IPS DF 4.7 (cell line): ENCODE measurements at regions not wholly inside any gene's neighbourhood (a gene's known extent, or its start where the extent isn't known, plus 50 kb on each side); places are given as distances from the start of the nearest gene placed in this dataset.
"Not testable (repeated sequence)": the region's sequence is repeated elsewhere in the genome, so short reads cannot be mapped to it uniquely, and the experiment has no call there.

Source experiments
- DNase-seq: peaks from one replicate; pipeline ENCODE4 v3.0.0-alpha.2; 2013; ENCODE audit warnings: low spot score; ENCODE audit errors: extremely low read depth

GRCh38 chr12:18794000-18794399 lies 56.1 kb downstream of the CAPZA3 start:
- DNase-seq, result no peak

DNA sequence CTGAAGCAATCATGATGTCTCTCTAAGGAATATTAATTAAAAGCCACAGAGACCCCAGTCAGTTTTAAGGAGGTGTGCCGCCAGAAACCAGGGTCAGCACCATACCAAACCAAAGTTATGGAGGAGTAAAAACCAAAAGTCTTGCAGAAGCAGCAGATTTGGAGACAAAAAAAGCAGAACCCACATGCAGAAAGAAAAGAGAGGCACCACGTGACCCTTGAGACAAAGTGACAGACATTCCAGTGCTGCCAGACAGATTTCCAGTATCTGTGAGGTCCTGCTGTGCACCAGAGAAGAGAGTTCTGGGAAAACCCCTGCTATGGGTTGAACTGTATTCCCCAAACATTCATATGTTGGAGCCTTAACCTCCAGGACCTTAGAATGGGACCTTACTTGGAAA lies 59.7 kb downstream of the CAPZA3 start:
- DNase-seq, result no peak

DNA sequence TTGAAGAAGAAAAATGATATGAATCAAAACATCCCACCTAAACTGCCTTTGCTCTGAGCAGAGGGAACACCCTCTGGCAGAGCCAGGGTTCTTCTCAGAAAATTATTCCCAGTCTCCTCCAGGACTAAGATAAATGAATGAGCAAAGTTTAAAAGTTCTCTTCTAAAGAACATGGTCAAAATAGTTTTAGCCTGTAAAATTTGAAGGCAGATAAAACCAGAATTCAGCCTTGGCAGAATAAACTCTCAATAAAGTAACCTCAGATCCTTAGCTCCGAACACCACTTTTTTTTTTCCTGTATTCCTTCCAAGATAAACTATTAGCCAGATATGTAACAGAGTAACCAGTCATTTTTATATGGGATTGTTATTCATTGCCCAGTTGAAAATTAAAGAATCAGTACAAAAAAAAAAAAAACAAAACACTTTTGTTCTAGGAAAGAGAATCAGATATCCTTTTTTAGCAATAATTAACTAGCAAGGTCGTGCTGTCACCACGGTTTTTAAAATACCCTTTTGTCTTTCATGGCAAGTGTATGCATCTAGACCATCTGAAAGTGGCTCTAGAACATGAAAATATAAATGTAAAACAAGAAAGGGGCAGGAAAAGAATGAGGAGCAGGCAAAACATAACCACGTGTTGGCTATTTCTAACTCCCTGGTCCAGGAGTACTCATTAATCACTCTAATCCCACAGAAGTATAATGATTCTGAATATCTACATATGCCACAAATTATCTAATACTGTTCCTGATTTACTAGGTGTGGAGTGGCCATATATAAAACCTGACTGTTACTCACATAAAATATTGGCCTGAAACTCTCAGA lies 60.8 kb downstream of the CAPZA3 start:
- DNase-seq, result no peak

GRCh38 chr12:18799561-18799960 lies 61.6 kb downstream of the CAPZA3 start:
- no peak for DNase-seq

- DNase-seq, result no peak
Observed at GRCh38 chr12:18805516-18806248, 67.8 kb downstream of the CAPZA3 start.

DNA sequence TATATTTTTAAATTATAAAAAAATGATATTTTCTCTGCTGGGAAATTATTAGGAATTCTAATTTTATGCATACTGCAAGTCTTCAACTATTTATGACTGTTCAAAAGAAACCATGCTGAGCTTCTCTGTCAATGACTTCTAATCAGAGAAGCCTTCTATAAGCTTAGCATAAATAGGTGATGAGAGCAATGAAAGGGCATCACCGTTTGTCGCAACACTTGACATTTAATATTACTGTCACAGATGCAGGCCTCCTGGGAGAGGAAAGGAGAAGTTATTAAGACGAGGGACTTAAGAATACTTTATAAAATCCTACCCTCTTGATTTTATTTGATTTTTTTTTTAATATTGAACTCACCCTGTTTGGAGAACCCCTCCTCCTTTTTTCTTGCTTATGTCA lies 69.8 kb downstream of the CAPZA3 start:
- DNase-seq, result no peak

- DNase-seq, result no peak
Observed at GRCh38 chr12:18808221-18808620, 70.3 kb downstream of the CAPZA3 start.

GRCh38 chr12:18810537-18811253 lies 72.8 kb downstream of the CAPZA3 start:
- no peak for DNase-seq

GRCh38 chr12:18811273-18811672 lies 73.4 kb downstream of the CAPZA3 start:
- DNase-seq, result no peak

- DNase-seq, result no peak
Observed at GRCh38 chr12:18813753-18814152, 75.8 kb downstream of the CAPZA3 start.

DNA sequence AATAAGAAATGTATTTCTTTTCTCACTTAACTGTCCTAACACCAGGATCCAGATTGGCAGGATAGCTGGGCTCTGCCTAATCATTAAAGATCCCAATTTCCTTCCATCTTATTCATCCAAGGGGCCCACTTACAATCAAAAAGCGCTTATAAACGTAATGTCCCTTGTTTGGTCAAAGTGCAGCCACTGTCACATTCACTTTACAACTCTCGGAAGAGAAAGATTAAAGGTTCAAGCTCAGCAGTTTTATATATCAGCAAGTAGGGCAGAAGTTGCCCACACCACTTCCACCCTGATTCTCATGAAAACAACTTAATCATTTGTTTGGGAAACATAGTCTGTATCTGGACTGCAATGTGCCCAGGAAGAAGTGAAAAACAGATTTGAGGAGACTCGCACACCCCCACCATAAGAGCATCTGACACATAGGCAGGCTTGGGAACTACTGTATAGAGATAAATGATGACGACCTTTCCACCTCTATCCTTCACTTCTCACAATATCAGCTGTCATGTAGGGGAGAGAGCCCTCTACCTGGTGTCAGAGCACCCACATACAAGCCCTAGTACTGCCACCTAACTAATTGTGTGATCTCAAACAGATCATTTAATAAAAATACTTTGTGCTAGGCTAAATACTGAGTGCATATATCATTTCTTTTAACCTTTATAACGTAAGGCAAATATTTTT lies 80.8 kb downstream of the CAPZA3 start:
- DNase-seq, result no peak

GRCh38 chr12:18819484-18819883 lies 81.6 kb downstream of the CAPZA3 start:
- no peak for DNase-seq

GRCh38 chr12:18823461-18823860 lies 85.5 kb downstream of the CAPZA3 start:
- no peak for DNase-seq

DNA sequence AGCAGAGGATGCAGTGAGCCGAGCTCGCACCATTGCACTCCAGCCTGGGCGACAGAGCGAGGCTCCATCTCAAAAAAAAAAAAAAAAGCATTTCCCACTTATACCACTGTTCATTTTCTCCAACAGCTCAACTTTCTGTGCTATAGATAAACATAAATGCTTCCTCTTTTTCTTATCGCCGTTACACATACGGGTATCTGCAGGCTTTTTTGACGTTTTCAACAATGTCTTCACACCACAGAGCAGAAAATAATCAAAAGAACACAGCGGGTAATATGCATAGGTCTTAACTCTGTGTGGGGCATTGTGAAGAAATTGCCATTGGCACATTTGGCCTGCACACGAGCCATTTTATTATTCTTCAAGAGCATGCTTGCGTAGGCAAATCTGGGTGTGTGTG lies 86.4 kb downstream of the CAPZA3 start:
- DNase-seq, result no peak

DNA sequence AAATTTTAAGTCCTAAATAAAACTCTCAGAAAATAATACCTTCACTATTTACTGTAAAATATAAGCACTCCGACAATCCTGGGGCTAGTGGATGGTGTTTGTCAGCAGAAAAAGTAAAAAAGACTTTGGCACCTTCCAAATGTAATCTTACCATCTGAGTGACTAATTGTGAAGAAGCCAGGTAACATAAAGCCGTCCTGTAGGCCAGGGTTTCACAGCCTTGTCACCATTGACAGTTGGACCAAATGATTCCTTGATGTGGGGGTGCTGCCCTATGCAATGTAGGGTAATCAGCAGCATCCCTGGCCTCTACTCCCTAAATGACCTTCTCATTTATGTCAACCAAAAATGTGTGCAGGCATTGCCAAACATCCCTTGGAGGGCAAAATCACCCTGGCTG lies 87.2 kb downstream of the CAPZA3 start:
- DNase-seq, result no peak

- no peak for DNase-seq
Observed at GRCh38 chr12:18827913-18828312, 90.0 kb downstream of the CAPZA3 start.

DNA sequence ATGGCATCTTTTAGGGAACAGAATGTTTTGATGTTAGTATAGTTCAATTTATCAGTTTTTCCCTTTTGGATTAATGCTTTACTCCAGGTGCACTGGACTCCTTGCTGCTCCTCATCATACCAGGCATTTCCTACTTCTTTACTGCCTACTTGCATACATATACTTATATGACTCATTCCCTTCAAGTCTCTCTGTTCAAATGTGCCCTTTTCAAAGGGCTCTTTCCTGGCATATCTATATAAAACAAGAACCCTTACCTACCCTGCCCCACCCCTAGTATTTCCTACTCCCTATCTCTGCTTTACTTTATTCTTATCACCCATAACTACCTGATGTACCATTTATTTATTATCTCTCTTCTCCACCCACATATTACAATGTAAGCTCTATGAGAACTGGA lies 90.6 kb downstream of the CAPZA3 start:
- no peak for DNase-seq

DNA sequence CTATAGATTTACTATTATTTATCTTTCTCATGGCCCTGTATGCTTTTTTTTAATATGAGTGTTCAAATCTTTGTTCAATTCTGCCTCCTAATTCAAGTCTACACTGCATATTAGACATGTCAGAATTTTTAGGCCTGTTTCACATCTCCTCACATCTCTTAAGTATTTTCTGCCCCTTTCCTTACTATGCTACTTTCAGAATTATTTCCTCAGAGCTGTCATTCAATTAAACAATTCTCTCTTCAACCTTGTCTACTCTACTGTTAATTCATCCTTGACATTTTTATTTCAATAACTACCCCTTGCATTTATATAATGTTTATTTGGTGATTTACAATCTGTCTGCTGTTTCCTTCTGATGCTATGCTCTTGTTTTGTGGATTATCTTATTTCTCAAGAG lies 91.1 kb downstream of the CAPZA3 start:
- no peak for DNase-seq

- not testable (repeated sequence) for DNase-seq
Observed at GRCh38 chr12:18832932-18833331, 95.0 kb downstream of the CAPZA3 start.

DNA sequence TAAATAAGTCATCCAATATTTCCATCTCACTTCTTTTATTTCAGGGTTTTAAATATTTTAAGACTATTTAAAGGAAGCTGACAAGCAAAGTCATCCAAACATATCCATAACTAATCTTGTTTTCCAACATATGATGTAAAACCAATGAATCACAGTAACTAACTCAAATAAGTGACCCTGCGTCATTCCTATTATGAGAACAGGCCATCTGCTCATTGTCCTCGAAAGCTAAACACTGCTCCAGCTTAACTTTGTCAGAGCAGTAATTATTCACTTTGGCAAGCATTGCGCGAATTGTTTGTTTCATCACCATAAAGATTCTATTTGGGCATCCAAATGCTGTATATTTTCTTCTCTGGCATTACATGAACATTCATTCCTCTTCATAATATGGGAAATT lies 99.1 kb downstream of the CAPZA3 start:
- no peak for DNase-seq

GRCh38 chr12:18837505-18837904 lies 99.6 kb downstream of the CAPZA3 start:
- DNase-seq, result no peak

DNA sequence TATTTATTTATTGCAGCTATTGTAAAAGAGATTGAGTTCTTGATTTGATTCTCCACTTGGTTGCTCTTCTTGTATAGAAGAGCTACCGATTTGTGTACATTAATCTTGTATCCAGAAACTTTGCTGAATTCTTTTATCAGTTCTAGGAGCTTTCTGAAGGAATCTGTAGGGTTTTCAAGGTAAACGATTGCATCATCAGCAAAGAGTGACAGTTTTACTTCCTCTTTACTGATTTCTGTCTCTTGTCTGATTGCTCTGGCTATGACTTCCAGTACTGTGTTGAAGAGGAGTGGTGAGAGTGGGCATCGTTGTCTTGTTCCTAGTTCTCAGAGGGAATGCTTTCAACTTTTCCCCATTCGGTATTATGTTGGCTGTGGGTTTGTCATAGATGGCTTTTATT lies 103.1 kb downstream of the CAPZA3 start:
- not testable (repeated sequence) for DNase-seq
